Gastroesophageal sphincter (tissue), 4 donors: ENCODE measurements at regions not wholly inside any gene's neighbourhood (a gene's known extent, or its start where the extent isn't known, plus 50 kb on each side); places are given as distances from the start of the nearest gene placed in this dataset.

Source experiments
- ATAC-seq: fragments of 150-250 bp; one replicate; pipeline ENCODE4 v1.9.1; 2016; ENCODE audit warnings: mild to moderate bottlenecking, moderate library complexity
- H3K27ac ChIP-seq, 4 donors: fragments of 200-600 bp; sonication (generic) in 3 of 4; 1 replicate in 3 of 4; 2 replicates in 1 of 4; pipeline ENCODE4 v1.5.1; 2016 to 2019
- H3K27me3 ChIP-seq: fragments of 200-600 bp; sonication (generic); one replicate; pipeline ENCODE4 v1.5.1; 2019
- H3K36me3 ChIP-seq, 2 donors: fragments of 200-600 bp; sonication (generic); one replicate each; pipeline ENCODE4 v1.5.1; 2019; ENCODE audit warnings: control low read depth in 1 of 2
- H3K4me1 ChIP-seq, 3 donors: fragments of 200-600 bp; sonication (generic); 1 replicate in 2 of 3; 2 replicates in 1 of 3; pipeline ENCODE4 v1.5.1; 2016 to 2019; ENCODE audit warnings: control low read depth in 2 of 3
- H3K4me3 ChIP-seq, 2 donors: fragments of 200-600 bp; sonication (generic); one replicate each; pipeline ENCODE4 v1.5.1; 2019; ENCODE audit warnings: mild to moderate bottlenecking in 1 of 2, moderate library complexity in 1 of 2
- H3K9me3 ChIP-seq, 3 donors: fragments of 200-600 bp; sonication (generic); one replicate each; pipeline ENCODE4 v1.5.1; 2017 to 2019; ENCODE audit warnings: control low read depth in 2 of 3
- EP300 ChIP-seq: sonication (generic); formaldehyde crosslinking; IDR thresholded peaks from one replicate; pipeline ENCODE4 v1.6.1; 2017; ENCODE audit warnings: antibody characterized with exemption, mild to moderate bottlenecking
- POLR2A ChIP-seq, 2 donors: fragments of 450-650 bp; IDR thresholded peaks; one replicate each; pipeline ENCODE4 v1.6.1; 2017; ENCODE audit warnings: antibody characterized with exemption in 2 of 2, mild to moderate bottlenecking in 2 of 2, moderate library complexity in 1 of 2
- POLR2AphosphoS5 ChIP-seq: sonication (generic); formaldehyde crosslinking; IDR thresholded peaks from one replicate; pipeline ENCODE4 v1.6.1; 2017; ENCODE audit warnings: antibody characterized with exemption
- WGBS, 2 donors: methylation state at CpG; one replicate each; pipeline ENCODE4 v1.1.5; 2018; ENCODE audit warnings: low coverage in 1 of 2; 5-methylcytosine and 5-hydroxymethylcytosine counted together
- TF ChIP-seq, protein P1 (sequence below), 4 experiments: fragments of 200-600 bp in 2 of 4; fragments of 450-650 bp in 2 of 4; sonication (generic) in 1 of 4; IDR thresholded peaks; one replicate each; pipeline ENCODE4 v1.5.1; 2017 to 2019; ENCODE audit warnings: antibody characterized with exemption in 4 of 4, mild to moderate bottlenecking in 2 of 4, moderate library complexity in 2 of 4

- TF ChIP-seq POLR2AphosphoS5 (no peak), POLR2A (IDR thresholded peaks at IDR 0.05) (no peak), EP300 (no peak)
- TF ChIP-seq, protein P1, sequence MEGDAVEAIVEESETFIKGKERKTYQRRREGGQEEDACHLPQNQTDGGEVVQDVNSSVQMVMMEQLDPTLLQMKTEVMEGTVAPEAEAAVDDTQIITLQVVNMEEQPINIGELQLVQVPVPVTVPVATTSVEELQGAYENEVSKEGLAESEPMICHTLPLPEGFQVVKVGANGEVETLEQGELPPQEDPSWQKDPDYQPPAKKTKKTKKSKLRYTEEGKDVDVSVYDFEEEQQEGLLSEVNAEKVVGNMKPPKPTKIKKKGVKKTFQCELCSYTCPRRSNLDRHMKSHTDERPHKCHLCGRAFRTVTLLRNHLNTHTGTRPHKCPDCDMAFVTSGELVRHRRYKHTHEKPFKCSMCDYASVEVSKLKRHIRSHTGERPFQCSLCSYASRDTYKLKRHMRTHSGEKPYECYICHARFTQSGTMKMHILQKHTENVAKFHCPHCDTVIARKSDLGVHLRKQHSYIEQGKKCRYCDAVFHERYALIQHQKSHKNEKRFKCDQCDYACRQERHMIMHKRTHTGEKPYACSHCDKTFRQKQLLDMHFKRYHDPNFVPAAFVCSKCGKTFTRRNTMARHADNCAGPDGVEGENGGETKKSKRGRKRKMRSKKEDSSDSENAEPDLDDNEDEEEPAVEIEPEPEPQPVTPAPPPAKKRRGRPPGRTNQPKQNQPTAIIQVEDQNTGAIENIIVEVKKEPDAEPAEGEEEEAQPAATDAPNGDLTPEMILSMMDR (IDR thresholded peaks at IDR 0.05): no peak
- Histone ChIP-seq H3K27ac (no peak overlapping the region), H3K4me1 (peaks cover 0 to 5% (median 0%) of the 10 kb centered on the region in 3 donors), H3K36me3 (no peaks in the 10 kb centered on the region), H3K27me3 (no peaks in the 10 kb centered on the region), H3K9me3 (no peaks in the 10 kb centered on the region), H3K4me3 (no peak overlapping the region)
- no peak for ATAC-seq
- 69 to 70% methylated on average over 5 to 9 of the region's 13 CpGs for WGBS, 2 donors
These were observed 206.4 kb upstream of the GRIP1 start for GRCh38 chr12:66885115-66885875.

DNA sequence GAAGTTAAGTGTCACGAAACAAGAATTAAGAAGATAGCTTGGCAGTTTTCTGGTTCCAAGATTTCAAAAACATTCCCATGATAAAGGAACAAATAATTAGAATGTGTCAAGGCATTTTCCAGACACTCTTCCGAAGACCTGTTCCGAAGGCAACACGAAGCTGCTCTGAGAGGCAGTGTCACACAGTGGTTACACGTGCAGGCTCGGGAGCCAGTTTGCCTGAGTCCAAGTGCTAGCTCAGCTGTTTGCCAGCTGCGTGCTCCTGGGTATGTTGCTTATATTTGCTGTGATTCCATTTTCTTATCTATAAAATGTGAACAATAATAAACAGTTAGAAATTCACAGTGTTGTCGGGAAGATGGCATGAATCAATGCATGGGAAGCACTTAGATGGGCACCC, 217.9 kb upstream of the GRIP1 start:
- peaks cover 0 to 50% (median 3%) of the 10 kb centered on the region in 3 donors for H3K4me1 ChIP-seq
- no peaks in the 10 kb centered on the region for H3K27me3 ChIP-seq
- no peaks in the 10 kb centered on the region for H3K36me3 ChIP-seq
- peak overlapping the region in 3 of 4 donors; percentile 13 to 56 (median 37) for H3K27ac ChIP-seq
- WGBS, 2 donors: 39 to 45% methylated on average over 7 to 8 of the region's 8 CpGs
- TF ChIP-seq EP300 (no peak), POLR2A (IDR thresholded peaks at IDR 0.05) (no peak), POLR2AphosphoS5 (no peak)
- TF ChIP-seq, protein P1 (IDR thresholded peaks at IDR 0.05): no peak
- no peaks in the 10 kb centered on the region for H3K9me3 ChIP-seq
- peak; percentile 50 for ATAC-seq
- no peak overlapping the region for H3K4me3 ChIP-seq

DNA sequence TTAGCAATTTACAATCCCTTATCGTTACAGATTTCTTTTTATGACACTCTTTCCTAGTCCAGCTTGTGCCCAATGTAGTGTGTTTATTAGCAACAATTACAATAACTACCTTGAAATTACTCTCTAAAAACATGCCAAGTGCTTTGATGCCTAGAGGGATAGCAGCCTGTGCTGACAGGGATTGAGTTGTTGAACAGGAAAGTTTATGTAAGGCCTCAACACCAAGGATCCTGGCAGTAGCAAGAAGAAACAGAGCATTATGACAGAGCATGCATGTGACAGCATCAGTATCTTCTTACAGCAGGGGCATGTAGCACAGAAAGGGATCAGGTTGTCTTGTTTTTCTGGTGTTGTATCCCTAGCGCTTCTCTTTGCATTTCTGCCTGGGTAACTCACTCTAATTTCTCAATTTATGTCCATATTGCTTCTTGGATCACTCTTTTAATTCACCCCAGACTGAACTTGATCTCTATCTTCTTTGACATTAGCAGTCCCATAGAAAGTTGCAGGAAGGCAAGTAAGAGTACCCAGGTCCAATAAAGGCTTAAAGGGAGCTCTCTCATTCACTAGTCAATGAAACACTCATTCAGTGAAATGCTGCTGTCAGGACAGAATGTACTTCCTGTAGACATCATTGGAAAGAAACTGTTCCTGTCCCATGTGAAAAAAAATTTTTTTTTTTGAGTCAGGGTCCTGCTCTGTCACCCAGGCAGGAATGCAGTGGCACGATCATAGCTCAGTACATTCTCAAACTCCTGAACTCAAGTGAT, 220.0 kb upstream of the GRIP1 start:
- Histone ChIP-seq H3K36me3 (no peaks in the 10 kb centered on the region), H3K9me3 (no peaks in the 10 kb centered on the region), H3K4me3 (no peak overlapping the region), H3K27ac (peak overlapping the region in 3 of 4 donors; percentile 17 to 52 (median 20)), H3K4me1 (peaks cover 0 to 50% (median 3%) of the 10 kb centered on the region in 3 donors), H3K27me3 (no peaks in the 10 kb centered on the region)
- 41 to 76% methylated on average over 3 of the region's 3 CpGs for WGBS, 2 donors
- ATAC-seq: no peak
- no peak for TF ChIP-seq EP300
- TF ChIP-seq, protein P1 (IDR thresholded peaks at IDR 0.05): no peak
- TF ChIP-seq POLR2AphosphoS5: no peak
- TF ChIP-seq POLR2A (IDR thresholded peaks at IDR 0.05): no peak

DNA sequence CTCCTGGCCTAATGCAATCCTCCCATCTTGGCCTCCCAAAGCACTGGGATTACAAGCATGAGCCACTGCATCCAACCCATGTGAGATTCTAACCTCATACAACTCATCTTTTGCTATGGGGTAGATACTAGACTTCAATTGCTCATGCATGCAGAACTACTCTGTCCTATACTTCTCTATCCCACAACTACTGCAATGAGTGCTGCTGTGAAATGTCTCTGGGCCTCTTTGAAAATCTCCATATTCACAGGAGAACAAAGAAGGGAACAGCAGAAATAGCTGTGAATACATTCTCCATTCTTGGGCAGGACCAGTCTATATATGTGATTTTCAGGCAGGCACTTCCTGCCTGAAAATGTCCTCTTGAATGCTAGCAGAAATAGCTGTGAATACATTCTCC, 220.7 kb upstream of the GRIP1 start:
- Histone ChIP-seq H3K36me3 (no peaks in the 10 kb centered on the region), H3K9me3 (no peaks in the 10 kb centered on the region), H3K27me3 (no peaks in the 10 kb centered on the region), H3K4me3 (no peak overlapping the region), H3K27ac (peak overlapping the region in 1 of 4 donors; percentile 4), H3K4me1 (peaks cover 0 to 50% (median 3%) of the 10 kb centered on the region in 3 donors)
- ATAC-seq: no peak
- TF ChIP-seq, protein P1 (IDR thresholded peaks at IDR 0.05): no peak
- TF ChIP-seq EP300 (no peak), POLR2AphosphoS5 (no peak), POLR2A (IDR thresholded peaks at IDR 0.05) (no peak)
